Immature natural killer cell (primary cell): ENCODE measurements at regions not wholly inside any gene's neighbourhood (a gene's known extent, or its start where the extent isn't known, plus 50 kb on each side); places are given as distances from the start of the nearest gene placed in this dataset.
"Not testable (repeated sequence)": the region's sequence is repeated elsewhere in the genome, so short reads cannot be mapped to it uniquely, and the experiment has no call there.

ENCODE experiments used
- DNase-seq, 3 donors: peaks; one replicate each; pipeline ENCODE4 v3.0.0; 2022; ENCODE audit warnings: mixed read lengths in 1 of 3
- H3K27ac Mint-ChIP-seq, 6 donors: one replicate each; pipeline ENCODE4 v1.8.0; 2020; ENCODE audit warnings: mixed read lengths in 6 of 6, mild to moderate bottlenecking in 5 of 6, inconsistent platforms in 4 of 6, moderate library complexity in 3 of 6
- H3K27me3 Mint-ChIP-seq, 3 donors: one replicate each; pipeline ENCODE4 v1.8.0; 2020 to 2021; ENCODE audit warnings: low read depth in 3 of 3, mild to moderate bottlenecking in 3 of 3, mixed read lengths in 3 of 3, moderate library complexity in 3 of 3, inconsistent platforms in 1 of 3
- H3K36me3 Mint-ChIP-seq, 3 donors: one replicate each; pipeline ENCODE4 v1.8.0; 2020; ENCODE audit warnings: mixed read lengths in 3 of 3, inconsistent platforms in 2 of 3, mild to moderate bottlenecking in 2 of 3
- H3K4me1 Mint-ChIP-seq, 2 donors: one replicate each; pipeline ENCODE4 v1.8.0; 2020; ENCODE audit warnings: inconsistent platforms in 2 of 2, mild to moderate bottlenecking in 2 of 2, mixed read lengths in 2 of 2, moderate library complexity in 1 of 2
- H3K4me3 Mint-ChIP-seq, 5 donors: one replicate each; pipeline ENCODE4 v1.8.0; 2020; ENCODE audit warnings: mild to moderate bottlenecking in 5 of 5, mixed read lengths in 5 of 5, inconsistent platforms in 3 of 5, moderate library complexity in 3 of 5
- H3K9me3 Mint-ChIP-seq, 6 donors: one replicate each; pipeline ENCODE4 v1.8.0; 2020; ENCODE audit warnings: mild to moderate bottlenecking in 6 of 6, mixed read lengths in 6 of 6, inconsistent platforms in 4 of 6, moderate library complexity in 3 of 6

DNA sequence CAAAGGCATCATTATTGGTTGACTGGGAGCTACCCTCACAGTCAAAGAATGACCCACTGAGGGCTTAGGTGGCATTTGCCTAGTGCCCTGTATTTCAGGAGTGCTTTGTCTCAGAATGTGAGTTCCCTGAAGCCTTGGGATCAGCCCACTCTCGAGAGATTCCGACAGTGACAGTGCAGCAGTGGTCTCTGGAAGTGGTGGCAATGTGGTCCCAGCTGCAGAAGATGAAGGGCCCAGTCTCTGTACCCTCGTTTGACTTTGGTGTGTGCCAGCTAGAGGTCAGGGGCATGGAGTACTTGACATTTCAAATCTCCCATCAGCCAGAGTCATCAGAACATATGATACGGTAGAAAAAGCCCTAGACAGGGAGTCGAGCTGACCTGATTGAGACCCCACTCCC lies 153.7 kb downstream of the EFNB1 start:
- H3K4me3 Mint-ChIP-seq = no peak overlapping the region
- no peak overlapping the region for H3K27ac Mint-ChIP-seq
- no peak for DNase-seq
- no peaks in the 10 kb centered on the region for H3K9me3 Mint-ChIP-seq
- no peaks in the 10 kb centered on the region for H3K4me1 Mint-ChIP-seq
- H3K27me3 Mint-ChIP-seq = peaks cover 0 to 2% (median 1%) of the 10 kb centered on the region in 3 donors
- H3K36me3 Mint-ChIP-seq = no peaks in the 10 kb centered on the region

DNA sequence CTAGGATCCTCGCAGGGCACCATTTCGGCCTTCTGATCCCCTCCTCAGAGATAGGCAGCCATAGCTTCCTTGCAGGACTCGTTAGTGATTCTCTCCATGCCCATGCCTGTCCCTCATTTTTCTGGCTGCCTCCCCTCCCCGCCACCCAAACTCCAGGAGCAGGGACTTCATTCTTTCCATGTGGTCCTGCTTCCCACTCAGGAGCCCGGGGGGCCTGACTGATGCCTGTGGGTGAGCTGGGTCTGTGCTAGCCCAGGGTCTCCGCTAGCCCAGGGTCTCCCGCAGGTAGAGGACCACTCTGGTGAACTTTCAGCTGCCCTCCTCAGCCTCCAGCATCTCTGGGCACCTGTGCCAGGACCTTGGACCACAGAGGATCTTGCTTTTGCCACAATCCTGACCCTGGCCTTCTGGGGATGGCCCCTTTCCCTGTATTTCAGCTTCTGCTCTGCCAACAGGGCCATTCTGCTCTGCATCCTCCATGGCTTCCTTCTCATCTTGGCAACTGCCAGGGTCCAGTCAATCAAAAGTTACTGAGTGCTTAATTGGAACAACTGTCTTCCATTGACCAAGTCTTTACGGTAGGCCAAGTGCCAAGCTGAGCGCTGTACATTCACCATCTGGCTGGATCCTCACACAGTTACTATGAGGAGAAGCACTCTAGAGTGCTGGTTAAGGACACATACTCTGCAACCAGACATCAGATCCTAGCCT lies 152.2 kb downstream of the EFNB1 start:
- no peak overlapping the region for H3K27ac Mint-ChIP-seq
- H3K27me3 Mint-ChIP-seq = peaks cover 0 to 2% (median 0%) of the 10 kb centered on the region in 3 donors
- DNase-seq = no peak
- H3K4me3 Mint-ChIP-seq = no peak overlapping the region
- peaks cover 0 to 3% (median 0%) of the 10 kb centered on the region in 6 donors for H3K9me3 Mint-ChIP-seq
- no peaks in the 10 kb centered on the region for H3K4me1 Mint-ChIP-seq
- no peaks in the 10 kb centered on the region for H3K36me3 Mint-ChIP-seq

DNA sequence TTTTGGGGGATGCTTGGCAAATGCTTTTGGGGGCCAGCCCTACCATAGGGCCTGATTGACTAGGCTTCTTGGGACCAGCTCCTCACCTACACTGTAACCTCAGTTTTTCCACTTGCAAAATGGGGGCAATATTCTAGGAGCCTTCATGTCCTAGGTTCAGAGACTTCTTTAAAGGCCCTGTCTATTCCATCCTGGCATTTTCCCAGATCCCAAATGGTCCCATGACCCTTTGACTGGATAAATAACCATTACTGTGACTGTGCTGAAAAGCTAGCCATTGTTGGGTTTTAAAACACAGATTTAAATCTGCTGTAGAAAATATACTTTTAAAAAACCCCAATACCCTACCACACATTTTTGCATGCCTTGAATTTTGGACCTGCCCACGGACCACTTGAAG lies 149.8 kb downstream of the EFNB1 start:
- DNase-seq = no peak
- Mint-ChIP-seq H3K27ac (no peak overlapping the region), H3K9me3 (peaks cover 0 to 8% (median 0%) of the 10 kb centered on the region in 6 donors), H3K4me1 (no peaks in the 10 kb centered on the region), H3K36me3 (no peaks in the 10 kb centered on the region), H3K27me3 (peaks cover 0 to 2% (median 0%) of the 10 kb centered on the region in 3 donors), H3K4me3 (no peak overlapping the region)

DNA sequence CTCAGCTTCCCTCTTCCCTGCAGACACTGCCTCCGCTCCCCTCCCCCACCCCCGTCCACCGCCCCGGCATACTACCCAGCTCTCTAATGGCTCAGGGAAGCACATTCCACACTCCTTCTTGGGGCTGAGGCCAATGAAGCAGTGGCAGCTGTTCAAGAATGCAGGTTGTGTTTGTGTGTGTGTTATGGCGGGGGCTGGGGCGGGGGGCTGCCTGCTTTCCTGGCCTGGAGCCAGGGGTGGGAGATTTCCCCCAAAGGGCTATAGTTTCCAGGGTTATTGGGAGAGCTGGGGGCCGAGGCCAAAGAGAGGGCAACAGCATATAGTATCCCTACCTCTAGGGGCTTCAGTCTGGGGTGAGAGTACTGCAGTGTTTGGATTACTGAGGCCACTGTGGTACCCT lies 149.4 kb downstream of the EFNB1 start:
- Mint-ChIP-seq H3K9me3 (peaks cover 0 to 8% (median 0%) of the 10 kb centered on the region in 6 donors), H3K4me1 (no peaks in the 10 kb centered on the region), H3K4me3 (no peak overlapping the region), H3K27ac (no peak overlapping the region), H3K36me3 (no peaks in the 10 kb centered on the region), H3K27me3 (peaks cover 0 to 2% (median 0%) of the 10 kb centered on the region in 3 donors)
- DNase-seq = no peak

DNA sequence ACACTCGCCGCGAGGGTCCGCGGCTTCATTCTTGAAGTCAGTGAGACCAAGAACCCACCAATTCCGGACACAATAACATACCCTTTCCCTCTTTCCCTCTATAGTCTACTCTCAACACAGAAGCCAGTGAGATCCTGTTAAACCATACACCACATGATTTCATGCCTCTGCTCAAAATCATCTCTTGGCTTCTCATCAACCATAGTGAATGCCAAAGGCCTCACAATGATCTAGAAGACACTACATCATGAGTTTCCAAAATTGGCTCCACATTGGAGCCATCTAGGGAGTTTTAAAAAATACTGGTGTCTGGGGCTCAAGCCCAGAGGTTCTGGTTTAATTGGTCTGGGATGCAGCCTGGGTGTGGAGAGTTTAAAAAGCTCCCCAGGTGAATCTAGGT lies 124.5 kb downstream of the EFNB1 start:
- H3K4me3 Mint-ChIP-seq = peak overlapping the region in 2 of 5 donors; percentile 18 to 46
- no peaks in the 10 kb centered on the region for H3K4me1 Mint-ChIP-seq
- no peak for DNase-seq
- H3K27me3 Mint-ChIP-seq = peaks cover 0 to 9% (median 7%) of the 10 kb centered on the region in 3 donors
- H3K27ac Mint-ChIP-seq = no peak overlapping the region
- H3K36me3 Mint-ChIP-seq = no peaks in the 10 kb centered on the region
- peaks cover 0 to 4% (median 1%) of the 10 kb centered on the region in 6 donors for H3K9me3 Mint-ChIP-seq

DNA sequence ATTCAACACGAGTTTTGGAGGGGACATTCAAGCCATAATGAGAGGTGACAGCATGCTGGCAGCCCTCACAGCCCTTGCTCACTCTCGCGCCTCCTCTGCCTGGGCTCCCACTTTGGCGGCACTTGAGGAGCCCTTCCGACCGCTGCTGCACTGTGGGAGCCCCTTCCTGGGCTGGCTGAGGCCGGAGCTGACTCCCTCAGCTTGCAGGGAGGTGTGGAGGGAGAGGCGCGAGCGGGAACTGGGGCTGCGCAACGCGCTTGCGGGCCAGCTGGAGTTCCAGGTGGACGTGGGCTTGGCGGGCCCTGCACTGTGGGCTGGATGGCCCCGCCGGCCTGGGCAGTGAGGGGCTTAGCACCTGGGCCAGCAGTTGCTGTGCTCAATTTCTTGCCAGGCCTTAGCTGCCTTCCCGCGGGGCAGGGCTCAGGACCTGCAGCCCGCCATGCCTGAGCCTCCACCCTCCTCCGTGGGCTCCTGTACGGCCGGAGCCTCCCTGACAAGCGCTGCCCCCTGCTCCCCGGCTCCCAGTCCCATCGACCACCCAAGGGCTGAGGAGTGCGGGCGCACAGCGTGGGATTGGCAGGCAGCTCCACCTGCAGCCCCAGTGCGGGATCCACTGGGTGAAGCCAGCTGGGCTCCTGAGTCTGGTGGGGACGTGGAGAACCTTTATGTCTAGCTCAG lies 123.3 kb downstream of the EFNB1 start:
- not testable (repeated sequence) for H3K27ac Mint-ChIP-seq, DNase-seq, H3K36me3 Mint-ChIP-seq, H3K27me3 Mint-ChIP-seq, H3K9me3 Mint-ChIP-seq, H3K4me1 Mint-ChIP-seq, H3K4me3 Mint-ChIP-seq

DNA sequence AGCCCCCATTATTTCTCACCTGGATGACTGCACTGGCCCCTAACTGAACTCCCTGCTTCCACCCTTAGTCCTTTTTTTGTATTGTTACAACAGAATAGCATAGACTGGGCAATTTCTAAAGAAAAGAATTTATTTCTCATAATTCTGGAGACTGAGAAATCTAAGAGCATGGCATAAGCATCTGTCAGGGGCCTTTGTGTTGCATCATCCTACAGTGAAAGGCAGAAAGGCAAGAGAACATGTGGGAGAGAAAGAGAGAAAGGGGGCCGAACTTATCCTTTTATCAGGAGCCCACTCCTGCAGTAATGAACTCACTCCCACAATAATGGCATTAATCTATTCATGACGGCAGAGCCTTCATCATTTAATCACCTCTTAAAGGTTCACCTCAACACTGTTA lies 122.1 kb downstream of the EFNB1 start:
- Mint-ChIP-seq H3K27me3 (peaks cover 0 to 10% (median 7%) of the 10 kb centered on the region in 3 donors), H3K4me1 (no peaks in the 10 kb centered on the region)

DNA sequence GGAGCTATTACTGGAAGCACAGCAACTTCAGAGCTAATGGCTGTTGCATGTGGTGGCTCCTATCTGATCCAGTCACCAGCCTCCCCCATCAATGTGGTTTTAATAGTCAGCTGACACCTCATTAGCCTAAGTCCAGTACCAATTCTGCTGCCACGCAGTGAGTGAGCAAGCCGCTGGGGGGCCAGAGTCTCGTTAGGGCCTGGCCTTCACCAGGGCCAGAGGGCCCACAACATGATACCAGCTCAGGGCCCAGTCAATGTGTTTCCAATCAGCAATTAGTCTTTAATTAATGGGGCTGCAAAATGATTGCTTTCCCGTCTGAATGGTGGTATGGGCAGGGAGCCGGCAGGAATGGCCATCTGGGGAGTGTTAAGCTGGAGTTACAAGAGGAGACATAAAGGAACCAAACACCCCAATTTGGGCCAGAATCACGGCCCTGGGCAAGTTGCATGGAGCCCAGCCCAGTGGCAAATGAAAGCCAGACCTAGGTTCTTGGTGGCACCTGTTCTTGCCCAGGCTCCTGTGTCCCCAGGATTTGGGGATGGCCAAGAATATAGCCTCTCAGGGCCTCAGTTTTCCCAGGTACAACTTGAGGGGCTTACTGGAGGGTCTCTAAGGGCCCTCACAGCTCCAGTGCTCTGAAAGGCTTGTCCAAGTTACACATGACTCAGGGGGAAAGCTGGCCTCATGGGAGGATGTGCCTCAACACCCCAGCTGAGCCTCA lies 119.2 kb downstream of the EFNB1 start:
- no peak overlapping the region for H3K4me3 Mint-ChIP-seq
- no peak for DNase-seq
- H3K36me3 Mint-ChIP-seq = no peaks in the 10 kb centered on the region
- no peaks in the 10 kb centered on the region for H3K9me3 Mint-ChIP-seq
- peaks cover 0 to 7% (median 4%) of the 10 kb centered on the region in 3 donors for H3K27me3 Mint-ChIP-seq
- no peaks in the 10 kb centered on the region for H3K4me1 Mint-ChIP-seq
- H3K27ac Mint-ChIP-seq = no peak overlapping the region

More for the DNA sequence above, 122.1 kb downstream of the EFNB1 start:
- no peak overlapping the region for H3K27ac Mint-ChIP-seq
- DNase-seq = no peak
- H3K9me3 Mint-ChIP-seq = peaks cover 0 to 4% (median 1%) of the 10 kb centered on the region in 6 donors
- H3K4me3 Mint-ChIP-seq = no peak overlapping the region
- H3K36me3 Mint-ChIP-seq = no peaks in the 10 kb centered on the region

DNA sequence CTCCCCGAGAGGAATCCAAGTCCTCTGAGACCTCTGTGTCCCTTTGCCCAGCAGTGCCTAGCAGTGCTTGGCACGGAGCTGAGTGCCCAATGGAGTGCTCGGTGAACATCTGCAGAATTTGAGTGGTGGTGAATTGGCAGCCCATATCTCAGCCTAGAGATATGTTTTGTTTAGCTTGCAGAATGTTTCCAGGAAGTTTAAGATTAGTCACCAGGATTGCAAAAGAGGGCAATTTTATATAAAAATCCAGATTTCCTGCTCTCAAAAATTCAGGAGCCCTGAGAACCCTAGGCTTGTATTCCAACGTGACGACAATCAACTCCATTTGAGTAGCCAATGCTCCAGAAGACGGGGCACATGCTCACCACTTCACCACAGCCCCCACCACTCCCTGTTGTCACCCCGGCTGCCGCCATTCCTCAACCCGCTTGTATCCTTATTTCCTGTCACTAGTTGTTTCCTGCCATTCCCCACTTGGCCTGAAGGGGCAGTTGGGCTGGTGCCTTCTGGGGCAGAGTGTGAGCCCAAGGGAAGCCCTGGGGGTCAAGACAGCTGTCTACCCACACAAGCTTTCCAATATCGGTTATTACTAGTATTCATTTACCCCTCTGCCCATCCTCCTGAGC lies 116.9 kb downstream of the EFNB1 start:
- Mint-ChIP-seq H3K4me3 (no peak overlapping the region), H3K4me1 (no peaks in the 10 kb centered on the region), H3K27me3 (peaks cover 1 to 7% (median 4%) of the 10 kb centered on the region in 3 donors), H3K36me3 (no peaks in the 10 kb centered on the region), H3K9me3 (no peaks in the 10 kb centered on the region), H3K27ac (no peak overlapping the region)
- no peak for DNase-seq

DNA sequence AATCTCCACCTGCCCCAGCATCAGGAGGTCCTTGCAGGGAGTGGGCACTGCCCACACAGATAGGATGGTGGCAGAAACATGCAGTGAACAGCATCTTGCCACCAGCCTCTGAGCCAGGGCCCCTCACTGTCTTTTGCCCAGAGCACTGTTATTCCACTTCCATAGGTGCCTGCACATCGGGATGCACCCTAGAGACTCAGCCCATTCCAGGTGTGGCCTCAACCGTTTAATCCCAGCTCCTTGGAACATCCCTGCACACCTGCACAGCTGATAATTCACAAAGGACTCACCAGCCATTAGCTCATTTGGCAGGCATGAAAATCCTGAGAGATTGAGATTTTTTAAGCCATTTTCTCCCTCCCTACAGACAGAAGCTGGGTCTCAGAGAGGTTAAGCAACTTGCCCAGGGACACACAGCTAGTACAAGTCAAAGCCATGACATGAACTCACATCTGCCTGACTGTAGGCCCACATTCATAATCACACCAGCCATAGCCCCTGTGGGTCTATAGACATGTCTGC lies 116.3 kb downstream of the EFNB1 start:
- Mint-ChIP-seq H3K9me3 (no peaks in the 10 kb centered on the region), H3K4me3 (no peak overlapping the region), H3K4me1 (no peaks in the 10 kb centered on the region), H3K27me3 (peaks cover 1 to 7% (median 4%) of the 10 kb centered on the region in 3 donors), H3K36me3 (no peaks in the 10 kb centered on the region), H3K27ac (no peak overlapping the region)
- DNase-seq = no peak

DNA sequence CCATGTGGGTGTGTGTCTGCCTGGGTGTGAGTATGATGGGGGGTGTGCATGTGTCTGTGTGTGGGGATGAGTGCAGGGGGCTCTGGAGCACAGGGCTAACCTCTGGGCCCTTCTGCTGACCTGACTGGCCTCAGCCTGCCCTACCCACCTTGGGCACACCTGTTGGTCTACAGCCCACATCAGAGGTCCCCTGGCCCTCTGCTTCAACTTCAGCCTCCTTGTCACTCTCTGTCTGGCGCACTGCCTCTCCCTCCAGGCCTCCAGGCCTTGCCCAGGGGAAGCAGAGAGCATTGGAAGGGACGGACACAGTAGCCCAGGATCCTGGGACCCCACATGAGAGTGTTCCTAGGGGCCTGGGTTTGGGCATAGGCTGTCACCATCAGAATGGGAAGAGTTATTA lies 115.4 kb downstream of the EFNB1 start:
- Mint-ChIP-seq H3K36me3 (no peaks in the 10 kb centered on the region), H3K4me3 (no peak overlapping the region), H3K27ac (no peak overlapping the region), H3K27me3 (peaks cover 1 to 5% (median 4%) of the 10 kb centered on the region in 3 donors), H3K4me1 (no peaks in the 10 kb centered on the region), H3K9me3 (no peaks in the 10 kb centered on the region)
- DNase-seq = no peak

DNA sequence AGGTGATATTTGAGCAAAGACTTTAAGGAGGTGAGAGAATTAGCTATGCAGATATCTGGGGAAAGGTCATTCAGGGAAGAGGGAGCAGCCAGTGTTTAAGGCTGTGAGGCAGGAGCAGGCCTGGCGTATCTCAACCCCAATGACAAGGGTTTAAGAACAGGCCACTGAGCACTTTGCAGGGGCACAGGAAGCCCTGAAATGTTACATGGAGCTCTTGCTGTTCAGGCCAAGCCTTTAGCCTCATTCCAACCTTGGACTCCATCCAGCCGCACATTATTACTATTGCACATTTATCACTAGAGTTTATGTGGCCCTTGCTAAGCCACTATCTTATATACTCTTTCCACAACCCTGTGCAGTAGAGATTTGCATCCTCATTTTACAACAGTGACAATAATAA lies 114.0 kb downstream of the EFNB1 start:
- peaks cover 1 to 5% (median 4%) of the 10 kb centered on the region in 3 donors for H3K27me3 Mint-ChIP-seq
- no peak for DNase-seq
- no peak overlapping the region for H3K27ac Mint-ChIP-seq
- no peaks in the 10 kb centered on the region for H3K9me3 Mint-ChIP-seq
- no peaks in the 10 kb centered on the region for H3K36me3 Mint-ChIP-seq
- H3K4me1 Mint-ChIP-seq = no peaks in the 10 kb centered on the region
- no peak overlapping the region for H3K4me3 Mint-ChIP-seq

DNA sequence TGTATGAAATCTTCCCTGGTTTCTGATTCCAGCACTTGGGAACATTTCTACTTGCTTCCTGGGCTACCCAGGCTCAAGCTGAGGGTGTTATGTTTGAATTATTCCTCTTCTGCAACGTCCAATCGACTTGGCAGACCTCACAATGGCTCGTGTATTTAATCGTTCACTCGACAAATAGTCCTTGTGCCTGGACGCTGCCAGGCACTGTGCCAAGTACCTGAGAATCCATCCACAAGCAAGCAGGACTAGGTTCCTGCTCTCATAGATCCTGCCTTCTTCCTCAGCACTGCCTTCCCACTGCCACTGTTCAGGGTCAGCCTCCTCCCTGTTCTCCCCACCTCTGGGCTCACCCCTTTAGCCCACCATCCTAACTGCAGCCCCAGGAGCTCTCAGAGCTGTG lies 113.3 kb downstream of the EFNB1 start:
- peaks cover 1 to 5% (median 4%) of the 10 kb centered on the region in 3 donors for H3K27me3 Mint-ChIP-seq
- no peaks in the 10 kb centered on the region for H3K4me1 Mint-ChIP-seq
- no peak overlapping the region for H3K4me3 Mint-ChIP-seq
- no peak for DNase-seq
- no peaks in the 10 kb centered on the region for H3K36me3 Mint-ChIP-seq
- H3K27ac Mint-ChIP-seq = no peak overlapping the region
- no peaks in the 10 kb centered on the region for H3K9me3 Mint-ChIP-seq
